HL-60 (cell line): ENCODE measurements at regions not wholly inside any gene's neighbourhood (a gene's known extent, or its start where the extent isn't known, plus 50 kb on each side); places are given as distances from the start of the nearest gene placed in this dataset.

Experiments used
- CTCF ChIP-seq: IDR thresholded peaks from one replicate; pipeline ENCODE4 v1.5.1; 2011; ENCODE audit warnings: low read length, control low read depth, inconsistent platforms; ENCODE audit not compliant: insufficient read depth
- GABPA ChIP-seq: IDR thresholded peaks from 2 replicates; pipeline ENCODE4 v1.6.1; 2012; ENCODE audit warnings: low read depth
- POLR2AphosphoS5 ChIP-seq: IDR thresholded peaks from 2 replicates; pipeline ENCODE4 v1.6.1; 2012; ENCODE audit warnings: low read depth
- SPI1 ChIP-seq: IDR thresholded peaks from 2 replicates; pipeline ENCODE4 v1.6.1; 2012; ENCODE audit warnings: low read depth, mild to moderate bottlenecking, borderline replicate concordance

GRCh38 chr5:104498281-104498680, 935.7 kb upstream of the NUDT12 start:
- no peak for TF ChIP-seq CTCF
- no peak for TF ChIP-seq POLR2AphosphoS5
- TF ChIP-seq GABPA: no peak
- TF ChIP-seq SPI1: no peak
